Lower leg skin (tissue), 3 donors: ENCODE measurements at regions not wholly inside any gene's neighbourhood (a gene's known extent, or its start where the extent isn't known, plus 50 kb on each side); places are given as distances from the start of the nearest gene placed in this dataset.

Experiments
- POLR2A ChIP-seq, 2 donors: fragments of 450-650 bp; IDR thresholded peaks; one replicate each; pipeline ENCODE4 v1.6.1; 2016 to 2017; ENCODE audit warnings: antibody characterized with exemption in 2 of 2, mild to moderate bottlenecking in 1 of 2, moderate library complexity in 1 of 2
- TF ChIP-seq, protein P1 (sequence below), 3 donors: fragments of 450-650 bp; IDR thresholded peaks; one replicate each; pipeline ENCODE4 v1.5.1; 2016; ENCODE audit warnings: antibody characterized with exemption in 3 of 3, mild to moderate bottlenecking in 3 of 3, moderate library complexity in 2 of 3

DNA sequence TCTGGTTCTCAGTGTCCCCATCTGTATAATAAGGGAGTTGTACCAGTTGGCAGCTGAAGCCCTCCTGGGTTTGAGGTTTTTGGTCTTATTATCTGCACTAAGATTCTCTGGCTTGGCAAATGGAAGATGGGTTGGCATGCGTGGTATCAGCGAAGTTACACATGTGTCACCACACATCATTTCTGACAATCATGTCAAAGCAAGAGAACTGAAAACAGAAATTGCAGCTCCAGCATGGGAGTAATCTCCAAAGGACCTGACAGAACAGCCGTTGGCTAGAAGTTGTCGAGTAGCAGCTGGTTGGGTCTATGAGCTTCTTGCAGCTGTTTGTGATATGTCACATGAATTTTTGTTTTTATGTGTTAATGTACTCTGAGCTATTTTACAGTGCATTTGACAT, 317.4 kb downstream of the SLC4A3 start:
- TF ChIP-seq, protein P1, sequence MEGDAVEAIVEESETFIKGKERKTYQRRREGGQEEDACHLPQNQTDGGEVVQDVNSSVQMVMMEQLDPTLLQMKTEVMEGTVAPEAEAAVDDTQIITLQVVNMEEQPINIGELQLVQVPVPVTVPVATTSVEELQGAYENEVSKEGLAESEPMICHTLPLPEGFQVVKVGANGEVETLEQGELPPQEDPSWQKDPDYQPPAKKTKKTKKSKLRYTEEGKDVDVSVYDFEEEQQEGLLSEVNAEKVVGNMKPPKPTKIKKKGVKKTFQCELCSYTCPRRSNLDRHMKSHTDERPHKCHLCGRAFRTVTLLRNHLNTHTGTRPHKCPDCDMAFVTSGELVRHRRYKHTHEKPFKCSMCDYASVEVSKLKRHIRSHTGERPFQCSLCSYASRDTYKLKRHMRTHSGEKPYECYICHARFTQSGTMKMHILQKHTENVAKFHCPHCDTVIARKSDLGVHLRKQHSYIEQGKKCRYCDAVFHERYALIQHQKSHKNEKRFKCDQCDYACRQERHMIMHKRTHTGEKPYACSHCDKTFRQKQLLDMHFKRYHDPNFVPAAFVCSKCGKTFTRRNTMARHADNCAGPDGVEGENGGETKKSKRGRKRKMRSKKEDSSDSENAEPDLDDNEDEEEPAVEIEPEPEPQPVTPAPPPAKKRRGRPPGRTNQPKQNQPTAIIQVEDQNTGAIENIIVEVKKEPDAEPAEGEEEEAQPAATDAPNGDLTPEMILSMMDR (IDR thresholded peaks at IDR 0.05) = no peak
- TF ChIP-seq POLR2A (IDR thresholded peaks at IDR 0.05) = no peak
